ENCODE measurements at regions not wholly inside any gene's neighbourhood (a gene's known extent, or its start where the extent isn't known, plus 50 kb on each side); places are given as distances from the start of the nearest gene placed in this dataset.

- no peak for DNase-seq
- Histone ChIP-seq H3K9ac (ENCODE audit: insufficient read depth in 1 of 2, low read length in 2 of 2) (no peak overlapping the region), H3K9me3 (ENCODE audit: control insufficient read depth in 4 of 4, insufficient read depth in 3 of 4, low read length in 3 of 4) (peaks cover 0 to 7% (median 0%) of the 10 kb centered on the region in 4 donors), H3K27ac (ENCODE audit: low read depth in 1 of 2, low read length in 1 of 2) (no peak overlapping the region), H3K36me3 (ENCODE audit: control insufficient read depth in 4 of 4, insufficient read depth in 4 of 4, low read length in 4 of 4) (no peaks in the 10 kb centered on the region), H3K27me3 (ENCODE audit: control insufficient read depth in 3 of 3, insufficient read depth in 3 of 3, low read length in 2 of 3) (peaks cover 0 to 5% (median 0%) of the 10 kb centered on the region in 3 donors), H3K4me3 (no peak overlapping the region), H3K4me1 (ENCODE audit: control insufficient read depth in 5 of 5, insufficient read depth in 5 of 5, low read length in 5 of 5) (no peaks in the 10 kb centered on the region)
- no peak for TF ChIP-seq CTCF (IDR thresholded peaks at IDR 0.05; ENCODE audit: control extremely low read depth, extremely low read depth)
- ATAC-seq (ENCODE audit: insufficient read depth, low FRiP score), result no peak
- 75 to 76% methylated on average over 3 of the region's 3 CpGs for WGBS, 2 donors
Observed at GRCh38 chr5:54852007-54852406, 133.4 kb downstream of the ESM1 start.

- WGBS, 2 donors, result 68 to 77% methylated on average over 4 of the region's 4 CpGs
Observed at GRCh38 chr5:54851449-54851848, 133.9 kb downstream of the ESM1 start.

GRCh38 chr5:54848581-54848980 lies 136.8 kb downstream of the ESM1 start:
- no peak overlapping the region for H3K9ac ChIP-seq (ENCODE audit: insufficient read depth in 1 of 2, low read length in 2 of 2)
- TF ChIP-seq CTCF (IDR thresholded peaks at IDR 0.05; ENCODE audit: control extremely low read depth, extremely low read depth), result no peak
- H3K27me3 ChIP-seq (ENCODE audit: control insufficient read depth in 3 of 3, insufficient read depth in 3 of 3, low read length in 2 of 3), result peaks cover 0 to 5% (median 0%) of the 10 kb centered on the region in 3 donors
- H3K27ac ChIP-seq (ENCODE audit: low read depth in 1 of 2, low read length in 1 of 2), result no peak overlapping the region
- no peak overlapping the region for H3K4me3 ChIP-seq
- H3K36me3 ChIP-seq (ENCODE audit: control insufficient read depth in 4 of 4, insufficient read depth in 4 of 4, low read length in 4 of 4), result no peaks in the 10 kb centered on the region
- peaks cover 0 to 2% (median 0%) of the 10 kb centered on the region in 5 donors for H3K4me1 ChIP-seq (ENCODE audit: control insufficient read depth in 5 of 5, insufficient read depth in 5 of 5, low read length in 5 of 5)
- DNase-seq, result no peak
- no peaks in the 10 kb centered on the region for H3K9me3 ChIP-seq (ENCODE audit: control insufficient read depth in 4 of 4, insufficient read depth in 3 of 4, low read length in 3 of 4)
- no peak for ATAC-seq (ENCODE audit: insufficient read depth, low FRiP score)
- WGBS, 2 donors, result 81 to 82% methylated on average over 5 of the region's 5 CpGs

More at GRCh38 chr5:54851449-54851848, 133.9 kb downstream of the ESM1 start:
- no peaks in the 10 kb centered on the region for H3K4me1 ChIP-seq (ENCODE audit: control insufficient read depth in 5 of 5, insufficient read depth in 5 of 5, low read length in 5 of 5)
- H3K27me3 ChIP-seq (ENCODE audit: control insufficient read depth in 3 of 3, insufficient read depth in 3 of 3, low read length in 2 of 3), result peaks cover 0 to 5% (median 0%) of the 10 kb centered on the region in 3 donors
- H3K9ac ChIP-seq (ENCODE audit: insufficient read depth in 1 of 2, low read length in 2 of 2), result no peak overlapping the region
- H3K36me3 ChIP-seq (ENCODE audit: control insufficient read depth in 4 of 4, insufficient read depth in 4 of 4, low read length in 4 of 4), result no peaks in the 10 kb centered on the region
- DNase-seq (no peak), ATAC-seq (ENCODE audit: insufficient read depth, low FRiP score) (no peak)
- TF ChIP-seq CTCF (IDR thresholded peaks at IDR 0.05; ENCODE audit: control extremely low read depth, extremely low read depth), result no peak
- peaks cover 0 to 4% (median 0%) of the 10 kb centered on the region in 4 donors for H3K9me3 ChIP-seq (ENCODE audit: control insufficient read depth in 4 of 4, insufficient read depth in 3 of 4, low read length in 3 of 4)
- H3K27ac ChIP-seq (ENCODE audit: low read depth in 1 of 2, low read length in 1 of 2), result no peak overlapping the region
- H3K4me3 ChIP-seq, result no peak overlapping the region

GRCh38 chr5:54845567-54845941 lies 139.8 kb downstream of the ESM1 start:
- ATAC-seq (ENCODE audit: insufficient read depth, low FRiP score), result no peak
- TF ChIP-seq CTCF (IDR thresholded peaks at IDR 0.05; ENCODE audit: control extremely low read depth, extremely low read depth), result no peak
- WGBS, 2 donors, result 66 to 79% methylated on average over 3 of the region's 3 CpGs

More at GRCh38 chr5:54845567-54845941, 139.8 kb downstream of the ESM1 start:
- DNase-seq, result no peak
- Histone ChIP-seq H3K36me3 (ENCODE audit: control insufficient read depth in 4 of 4, insufficient read depth in 4 of 4, low read length in 4 of 4) (no peaks in the 10 kb centered on the region), H3K27ac (ENCODE audit: low read depth in 1 of 2, low read length in 1 of 2) (no peak overlapping the region), H3K4me3 (no peak overlapping the region), H3K27me3 (ENCODE audit: control insufficient read depth in 3 of 3, insufficient read depth in 3 of 3, low read length in 2 of 3) (no peaks in the 10 kb centered on the region), H3K4me1 (ENCODE audit: control insufficient read depth in 5 of 5, insufficient read depth in 5 of 5, low read length in 5 of 5) (peaks cover 0 to 2% (median 0%) of the 10 kb centered on the region in 5 donors), H3K9me3 (ENCODE audit: control insufficient read depth in 4 of 4, insufficient read depth in 3 of 4, low read length in 3 of 4) (no peaks in the 10 kb centered on the region), H3K9ac (ENCODE audit: insufficient read depth in 1 of 2, low read length in 2 of 2) (no peak overlapping the region)

Data from lung (tissue), 11 donors.